Uterus (tissue), 3 donors: ENCODE measurements at regions not wholly inside any gene's neighbourhood (a gene's known extent, or its start where the extent isn't known, plus 50 kb on each side); places are given as distances from the start of the nearest gene placed in this dataset.

Experiments
- DNase-seq, 2 donors: peaks; one replicate each; pipeline ENCODE4 v3.0.0-alpha.2; 2019 to 2020
- H3K27ac ChIP-seq, 2 donors: fragments of 200-600 bp; sonication (generic); 1 replicate in 1 of 2; 2 replicates in 1 of 2; pipeline ENCODE4 v1.5.1; 2016 to 2018
- H3K27me3 ChIP-seq, 2 donors: fragments of 200-600 bp; sonication (generic); one replicate each; pipeline ENCODE4 v1.5.1; 2018 to 2019; ENCODE audit warnings: control low read depth in 1 of 2
- H3K36me3 ChIP-seq, 2 donors: fragments of 200-600 bp; sonication (generic); one replicate each; pipeline ENCODE4 v1.5.1; 2019; ENCODE audit warnings: control low read depth in 1 of 2
- H3K4me1 ChIP-seq, 2 donors: fragments of 200-600 bp; sonication (generic); one replicate each; pipeline ENCODE4 v1.5.1; 2018 to 2019; ENCODE audit warnings: control low read depth in 1 of 2
- H3K4me3 ChIP-seq, 2 donors: fragments of 200-600 bp; sonication (generic); 1 replicate in 1 of 2; 2 replicates in 1 of 2; pipeline ENCODE4 v1.5.1; 2018 to 2019; ENCODE audit warnings: mild to moderate bottlenecking in 1 of 2
- H3K9me3 ChIP-seq, 2 donors: fragments of 200-600 bp; sonication (generic); one replicate each; pipeline ENCODE4 v1.5.1; 2019; ENCODE audit warnings: control low read depth in 1 of 2
- CTCF ChIP-seq, 4 experiments: fragments of 200-600 bp in 2 of 4; fragments of 450-650 bp in 2 of 4; sonication (generic) in 2 of 4; IDR thresholded peaks; one replicate each; pipeline ENCODE4 v1.5.1; 2016 to 2019; ENCODE audit warnings: antibody characterized with exemption in 4 of 4, mild to moderate bottlenecking in 2 of 4, moderate library complexity in 1 of 4
- POLR2A ChIP-seq, 2 donors: fragments of 450-650 bp; IDR thresholded peaks; one replicate each; pipeline ENCODE4 v1.6.1; 2016; ENCODE audit warnings: antibody characterized with exemption in 2 of 2, mild to moderate bottlenecking in 1 of 2, moderate library complexity in 1 of 2
- intact Hi-C: fragments of 100-400 bp; cut with DNase I; formaldehyde crosslinking; loops from one replicate; pipeline ENCODE4 v1.15.1; 2023; ENCODE audit warnings: low total_unique reads
- donor health status: DM: yes; HTN: yes; CAD: no.

GRCh38 chr2:111243295-111243694 lies 122.6 kb downstream of the BCL2L11 start:
- no peak for DNase-seq
- no peaks in the 10 kb centered on the region for H3K9me3 ChIP-seq
- H3K27me3 ChIP-seq, result no peaks in the 10 kb centered on the region
- no peaks in the 10 kb centered on the region for H3K36me3 ChIP-seq
- TF ChIP-seq CTCF (IDR thresholded peaks at IDR 0.05), result no peak
- no peak for TF ChIP-seq POLR2A (IDR thresholded peaks at IDR 0.05)
- intact Hi-C loops, result no loop called here
- no peak overlapping the region for H3K4me3 ChIP-seq
- H3K27ac ChIP-seq, result no peak overlapping the region
- H3K4me1 ChIP-seq, result no peaks in the 10 kb centered on the region

- Histone ChIP-seq H3K27me3 (no peaks in the 10 kb centered on the region), H3K4me3 (no peak overlapping the region), H3K4me1 (no peaks in the 10 kb centered on the region), H3K9me3 (no peaks in the 10 kb centered on the region), H3K27ac (no peak overlapping the region), H3K36me3 (no peaks in the 10 kb centered on the region)
- TF ChIP-seq POLR2A (IDR thresholded peaks at IDR 0.05) (no peak), CTCF (IDR thresholded peaks at IDR 0.05) (no peak)
- DNase-seq, result no peak
- intact Hi-C loops, result no loop called here
Observed at GRCh38 chr2:111244864-111245263, 124.2 kb downstream of the BCL2L11 start.

GRCh38 chr2:111246620-111247061 lies 125.9 kb downstream of the BCL2L11 start:
- H3K27ac ChIP-seq, result no peak overlapping the region
- intact Hi-C loops, result no loop called here
- DNase-seq, result no peak
- TF ChIP-seq CTCF (IDR thresholded peaks at IDR 0.05) (no peak), POLR2A (IDR thresholded peaks at IDR 0.05) (no peak)
- no peaks in the 10 kb centered on the region for H3K9me3 ChIP-seq
- no peak overlapping the region for H3K4me3 ChIP-seq
- no peaks in the 10 kb centered on the region for H3K4me1 ChIP-seq
- no peaks in the 10 kb centered on the region for H3K27me3 ChIP-seq
- no peaks in the 10 kb centered on the region for H3K36me3 ChIP-seq

GRCh38 chr2:111247491-111247890 lies 126.8 kb downstream of the BCL2L11 start:
- no peak overlapping the region for H3K27ac ChIP-seq
- H3K27me3 ChIP-seq, result no peaks in the 10 kb centered on the region
- no peaks in the 10 kb centered on the region for H3K36me3 ChIP-seq
- no peaks in the 10 kb centered on the region for H3K4me1 ChIP-seq
- no peaks in the 10 kb centered on the region for H3K9me3 ChIP-seq
- DNase-seq, result no peak
- TF ChIP-seq POLR2A (IDR thresholded peaks at IDR 0.05) (no peak), CTCF (IDR thresholded peaks at IDR 0.05) (no peak)
- intact Hi-C loops, result no loop called here
- H3K4me3 ChIP-seq, result no peak overlapping the region

GRCh38 chr2:111249806-111250205 lies 129.1 kb downstream of the BCL2L11 start:
- Histone ChIP-seq H3K4me3 (no peak overlapping the region), H3K9me3 (no peaks in the 10 kb centered on the region), H3K27me3 (no peaks in the 10 kb centered on the region), H3K27ac (no peak overlapping the region), H3K36me3 (no peaks in the 10 kb centered on the region), H3K4me1 (no peaks in the 10 kb centered on the region)
- no peak for TF ChIP-seq POLR2A (IDR thresholded peaks at IDR 0.05)
- no peak for TF ChIP-seq CTCF (IDR thresholded peaks at IDR 0.05)
- no peak for DNase-seq
- intact Hi-C loops, result no loop called here
